ENCODE measurements at regions not wholly inside any gene's neighbourhood (a gene's known extent, or its start where the extent isn't known, plus 50 kb on each side); places are given as distances from the start of the nearest gene placed in this dataset.

- Histone ChIP-seq H3K36me3 (ENCODE audit: control insufficient read depth, insufficient read depth, low read length) (no peaks in the 10 kb centered on the region), H3K9ac (no peak overlapping the region), H3K9me3 (ENCODE audit: control insufficient read depth, low read length) (no peaks in the 10 kb centered on the region), H3K4me1 (no peaks in the 10 kb centered on the region), H3K4me3 (ENCODE audit: low read depth, low read length) (no peak overlapping the region), H3K79me2 (no peaks in the 10 kb centered on the region), H3K4me2 (ENCODE audit: low read length) (no peak overlapping the region), H3K27me3 (ENCODE audit: control insufficient read depth, insufficient read depth, low read length) (no peaks in the 10 kb centered on the region), H2AFZ (no peak overlapping the region), H3K27ac (no peak overlapping the region)
- TF ChIP-seq CTCF (IDR thresholded peaks at IDR 0.05), result no peak
Measured at GRCh38 chr2:221674446-221674845, 102.3 kb upstream of the EPHA4 start.

DNA sequence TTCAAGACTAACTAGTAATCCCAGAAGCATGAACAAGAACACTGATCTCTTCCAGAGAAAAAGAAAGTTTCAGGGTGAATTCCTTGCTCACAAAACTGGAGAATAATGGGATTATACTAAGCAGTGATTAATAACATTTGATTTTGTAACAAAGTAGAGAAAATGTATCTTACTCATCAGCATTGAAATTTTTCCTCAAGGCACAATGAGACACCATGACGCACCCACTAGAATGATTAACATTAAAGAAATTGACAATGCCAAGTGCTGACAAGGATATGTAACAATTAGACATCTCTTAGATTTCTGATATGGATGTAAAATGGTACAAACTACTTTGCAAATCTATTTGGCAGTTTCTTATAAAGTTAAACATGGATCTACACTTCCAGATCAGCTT, 101.1 kb upstream of the EPHA4 start:
- no peaks in the 10 kb centered on the region for H3K4me1 ChIP-seq
- H3K27ac ChIP-seq, result no peak overlapping the region
- no peaks in the 10 kb centered on the region for H3K36me3 ChIP-seq (ENCODE audit: control insufficient read depth, insufficient read depth, low read length)
- no peaks in the 10 kb centered on the region for H3K9me3 ChIP-seq (ENCODE audit: control insufficient read depth, low read length)
- H3K4me3 ChIP-seq (ENCODE audit: low read depth, low read length), result no peak overlapping the region
- no peak overlapping the region for H2AFZ ChIP-seq
- H3K79me2 ChIP-seq, result no peaks in the 10 kb centered on the region
- H3K27me3 ChIP-seq (ENCODE audit: control insufficient read depth, insufficient read depth, low read length), result no peaks in the 10 kb centered on the region
- no peak for TF ChIP-seq CTCF (IDR thresholded peaks at IDR 0.05)
- H3K4me2 ChIP-seq (ENCODE audit: low read length), result no peak overlapping the region
- no peak overlapping the region for H3K9ac ChIP-seq

GRCh38 chr2:221671515-221671914, 99.4 kb upstream of the EPHA4 start:
- no peak for TF ChIP-seq CTCF (IDR thresholded peaks at IDR 0.05)
- Histone ChIP-seq H3K4me2 (ENCODE audit: low read length) (no peak overlapping the region), H3K79me2 (no peaks in the 10 kb centered on the region), H3K4me1 (no peaks in the 10 kb centered on the region), H2AFZ (no peak overlapping the region), H3K27ac (no peak overlapping the region), H3K9me3 (ENCODE audit: control insufficient read depth, low read length) (no peaks in the 10 kb centered on the region), H3K9ac (no peak overlapping the region), H3K4me3 (ENCODE audit: low read depth, low read length) (no peak overlapping the region), H3K36me3 (ENCODE audit: control insufficient read depth, insufficient read depth, low read length) (no peaks in the 10 kb centered on the region), H3K27me3 (ENCODE audit: control insufficient read depth, insufficient read depth, low read length) (no peaks in the 10 kb centered on the region)

DNA sequence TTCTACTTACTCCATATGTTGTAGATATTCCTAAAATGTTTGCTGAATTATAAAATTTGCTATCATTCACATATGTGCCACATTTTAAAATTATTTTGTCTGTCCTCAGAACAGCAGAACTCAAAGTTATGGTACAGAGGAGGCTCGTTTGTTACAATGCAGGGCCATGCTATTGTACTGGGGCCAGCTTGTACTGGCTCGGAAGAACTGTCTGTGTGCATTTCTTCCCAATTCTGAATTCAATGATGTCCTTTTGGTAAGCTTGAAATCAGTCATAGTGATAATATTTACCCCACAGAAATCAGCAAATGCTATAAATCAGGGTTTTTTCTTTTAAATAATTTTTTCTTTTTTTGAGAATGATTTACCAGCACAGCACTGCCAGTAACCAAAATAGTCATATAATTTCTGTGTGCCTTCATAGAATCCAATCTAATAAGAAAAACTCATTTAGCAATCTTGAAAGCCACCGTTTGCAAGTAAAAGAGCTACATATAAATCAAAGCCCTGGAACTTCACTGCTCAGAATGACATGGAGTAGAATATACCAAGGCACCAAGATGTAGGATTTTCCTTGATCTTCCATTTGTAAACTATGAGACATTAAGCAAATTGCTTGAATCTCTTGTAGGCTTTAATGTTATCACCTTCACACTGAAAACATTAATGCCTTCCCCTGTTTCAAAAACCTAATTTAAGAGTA, 90.7 kb upstream of the EPHA4 start:
- Histone ChIP-seq H3K4me3 (ENCODE audit: low read depth, low read length) (no peak overlapping the region), H3K27me3 (ENCODE audit: control insufficient read depth, insufficient read depth, low read length) (no peaks in the 10 kb centered on the region), H3K4me2 (ENCODE audit: low read length) (no peak overlapping the region), H2AFZ (no peak overlapping the region), H3K79me2 (no peaks in the 10 kb centered on the region), H3K4me1 (no peaks in the 10 kb centered on the region), H3K27ac (no peak overlapping the region), H3K9ac (no peak overlapping the region), H3K36me3 (ENCODE audit: control insufficient read depth, insufficient read depth, low read length) (no peaks in the 10 kb centered on the region), H3K9me3 (ENCODE audit: control insufficient read depth, low read length) (no peaks in the 10 kb centered on the region)
- TF ChIP-seq CTCF (IDR thresholded peaks at IDR 0.05), result no peak

- Histone ChIP-seq H3K4me2 (ENCODE audit: low read length) (no peak overlapping the region), H2AFZ (no peak overlapping the region), H3K27me3 (ENCODE audit: control insufficient read depth, insufficient read depth, low read length) (no peaks in the 10 kb centered on the region), H3K79me2 (no peaks in the 10 kb centered on the region), H3K36me3 (ENCODE audit: control insufficient read depth, insufficient read depth, low read length) (no peaks in the 10 kb centered on the region), H3K27ac (no peak overlapping the region), H3K9me3 (ENCODE audit: control insufficient read depth, low read length) (no peaks in the 10 kb centered on the region), H3K4me3 (ENCODE audit: low read depth, low read length) (no peak overlapping the region), H3K9ac (no peak overlapping the region), H3K4me1 (no peaks in the 10 kb centered on the region)
- TF ChIP-seq CTCF (IDR thresholded peaks at IDR 0.05), result no peak
Measured at GRCh38 chr2:221657806-221658205, 85.7 kb upstream of the EPHA4 start.
